GM21367 (cell line): ENCODE measurements at regions not wholly inside any gene's neighbourhood (a gene's known extent, or its start where the extent isn't known, plus 50 kb on each side); places are given as distances from the start of the nearest gene placed in this dataset.

Experiments
- ATAC-seq: cut with Tn5 transposase; IDR thresholded peaks from one replicate; pipeline ENCODE4 v1.9.1; 2021; ENCODE audit not compliant: unreplicated experiment

DNA sequence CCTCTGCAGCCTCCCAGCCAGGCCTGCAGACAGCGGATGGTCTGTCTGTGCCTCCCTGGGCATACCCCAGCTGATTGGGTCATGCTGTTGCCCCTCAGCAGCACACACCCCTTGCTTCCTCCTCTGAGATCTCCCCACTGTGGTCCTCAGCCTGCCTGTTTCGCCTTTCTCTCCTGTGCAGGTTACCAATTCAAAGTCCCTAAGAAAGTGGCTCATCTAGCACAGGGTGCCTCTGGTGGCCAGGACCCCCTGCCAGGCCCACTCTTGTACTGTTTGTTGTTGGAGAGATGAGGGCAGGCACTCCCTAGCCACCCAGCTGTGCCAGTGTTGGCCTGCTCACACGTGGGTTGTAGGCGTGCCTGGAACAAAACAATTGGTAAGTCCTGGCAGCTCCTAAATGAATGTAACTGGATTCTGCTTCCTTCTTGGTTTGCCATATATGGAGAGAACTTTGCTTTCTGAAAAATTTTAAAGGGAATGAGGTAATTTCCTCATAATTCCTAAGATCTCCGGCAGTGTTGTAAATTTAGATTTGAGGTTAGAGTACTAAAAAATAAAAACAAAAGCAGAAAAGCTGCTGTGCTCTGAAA, 213.2 kb upstream of the IL12A start:
- no peak for ATAC-seq

DNA sequence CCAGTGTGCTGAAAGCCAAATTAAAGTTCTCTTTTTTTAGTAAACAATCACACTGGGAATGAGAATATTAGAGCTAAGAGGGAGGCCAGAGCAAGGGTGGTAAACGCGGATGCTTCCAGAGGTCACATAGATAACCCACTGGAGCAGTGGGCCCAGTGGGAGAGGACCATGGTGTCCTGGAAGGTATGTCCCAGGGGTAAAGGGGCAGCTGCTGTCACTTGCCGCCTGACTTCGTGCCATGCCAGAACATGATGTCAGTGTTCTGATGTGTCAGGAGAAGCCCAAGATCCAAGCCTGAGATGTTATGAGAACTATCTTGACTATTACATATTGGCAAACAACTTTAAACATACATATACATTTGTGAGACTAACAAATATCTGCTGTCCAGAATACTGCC, 211.9 kb upstream of the IL12A start:
- no peak for ATAC-seq

DNA sequence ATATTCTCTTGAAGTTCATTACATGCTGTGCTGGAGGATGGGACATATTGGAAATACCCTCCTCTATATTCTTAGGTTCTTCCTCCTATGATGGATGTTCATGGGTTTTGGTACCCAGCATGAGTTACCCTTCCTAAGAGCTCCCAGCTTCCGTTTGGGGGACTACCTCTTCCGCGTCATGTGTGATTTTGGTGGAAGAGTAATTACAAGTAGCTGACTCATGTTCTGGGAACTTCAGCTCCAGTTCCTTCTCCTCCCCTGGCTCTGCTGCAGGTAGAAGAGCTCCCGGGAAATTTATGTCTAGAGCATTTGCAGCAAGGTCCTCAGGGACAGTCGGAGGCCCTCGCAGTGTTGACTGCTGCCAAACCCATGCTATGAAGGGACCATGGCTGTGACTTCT, 208.8 kb upstream of the IL12A start:
- no peak for ATAC-seq

DNA sequence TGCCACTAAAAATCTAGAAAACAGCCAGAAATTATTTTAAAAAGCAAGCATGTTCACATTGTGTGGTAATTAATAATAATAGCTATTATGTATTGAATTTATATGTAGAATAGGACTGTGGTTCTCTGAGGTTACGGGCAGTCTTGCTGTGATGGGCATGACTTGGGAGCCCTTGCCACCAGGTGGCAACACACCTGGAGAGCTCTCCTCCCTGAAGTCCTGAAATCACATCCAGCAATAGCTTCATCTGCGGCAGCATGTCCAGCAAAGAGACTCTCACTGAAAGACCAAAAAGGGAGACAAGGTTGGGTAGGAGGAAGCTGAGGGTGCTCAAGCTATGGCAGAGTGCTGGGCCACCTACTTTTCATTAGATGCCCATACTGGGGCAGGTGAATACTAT, 206.8 kb upstream of the IL12A start:
- ATAC-seq = no peak

DNA sequence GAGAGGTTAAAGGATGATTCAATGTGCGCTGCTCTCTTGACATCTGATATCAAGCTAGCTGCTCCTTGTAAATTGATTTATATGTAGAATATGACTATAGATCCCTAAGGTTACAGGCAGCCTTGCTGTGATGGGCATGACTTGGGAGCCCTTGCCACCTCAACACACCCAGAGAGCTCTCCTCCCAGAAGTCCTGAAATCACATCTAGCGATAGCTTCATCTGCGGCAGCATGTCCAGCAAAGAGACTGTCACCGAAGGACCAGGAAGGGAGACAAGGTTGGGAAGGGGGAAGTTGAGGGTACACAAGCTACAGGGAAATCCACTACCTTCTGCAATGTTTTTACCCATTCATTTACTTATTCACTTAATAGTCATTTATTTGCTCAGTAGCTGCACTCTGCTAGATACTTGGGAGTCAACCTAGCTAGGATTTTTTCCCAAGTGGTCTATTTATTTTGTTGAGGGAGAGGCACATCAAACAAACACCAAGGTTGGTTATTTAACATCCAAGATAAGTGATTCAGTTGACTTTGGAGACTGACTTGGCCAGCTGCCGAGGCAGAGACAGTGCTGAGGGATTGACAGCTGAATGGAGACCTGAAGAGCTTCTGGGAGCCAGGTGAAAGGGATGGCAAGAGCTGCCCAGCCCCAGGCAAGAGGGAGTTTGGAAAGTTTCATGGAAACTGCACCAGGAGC, 205.8 kb upstream of the IL12A start:
- ATAC-seq = no peak

DNA sequence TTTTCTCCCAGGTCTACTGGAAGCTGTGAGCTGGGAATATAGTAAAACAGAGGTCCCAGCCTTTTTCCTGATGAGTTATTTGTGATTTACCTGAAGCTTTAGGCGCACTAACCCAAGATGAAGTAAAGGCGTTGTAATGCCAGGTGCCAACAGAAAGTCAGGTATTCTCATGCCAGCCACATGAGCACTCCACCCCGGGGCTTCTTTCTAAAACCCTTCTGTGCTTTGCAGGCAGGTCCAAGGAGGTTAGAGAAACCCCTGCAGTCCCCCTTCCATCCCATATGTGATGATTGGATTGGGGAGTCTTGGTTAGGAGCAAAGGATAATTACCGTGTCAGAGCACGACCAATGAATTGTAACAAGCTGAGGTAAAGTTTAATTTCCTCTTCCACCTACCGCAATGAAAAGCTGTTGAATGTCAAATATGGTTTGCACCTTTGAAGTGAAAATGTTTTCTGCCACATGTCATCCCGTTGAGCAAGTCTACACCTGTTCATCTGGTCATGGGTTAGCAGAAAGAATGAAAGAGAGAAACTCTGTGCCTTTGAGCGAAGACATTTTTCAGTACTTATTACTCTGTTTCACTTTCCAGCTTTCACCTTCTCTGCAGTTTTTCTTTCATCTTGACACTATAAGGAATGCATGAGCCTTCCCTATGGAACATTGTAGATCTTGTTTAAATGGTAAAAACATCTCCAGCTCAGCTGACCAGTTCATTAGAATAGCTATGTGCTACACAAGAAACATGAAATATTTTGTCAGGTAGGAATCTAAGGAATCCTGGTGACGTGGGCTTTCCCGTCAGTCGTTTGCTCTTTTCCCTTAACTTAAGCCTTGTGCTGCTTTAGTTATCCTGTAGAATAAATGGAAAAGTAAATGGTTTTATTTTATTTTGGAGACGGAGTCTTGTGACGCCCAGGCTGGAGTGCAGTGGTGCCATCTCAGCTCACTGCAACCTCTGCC, 204.6 kb upstream of the IL12A start:
- peak; percentile 57 for ATAC-seq

DNA sequence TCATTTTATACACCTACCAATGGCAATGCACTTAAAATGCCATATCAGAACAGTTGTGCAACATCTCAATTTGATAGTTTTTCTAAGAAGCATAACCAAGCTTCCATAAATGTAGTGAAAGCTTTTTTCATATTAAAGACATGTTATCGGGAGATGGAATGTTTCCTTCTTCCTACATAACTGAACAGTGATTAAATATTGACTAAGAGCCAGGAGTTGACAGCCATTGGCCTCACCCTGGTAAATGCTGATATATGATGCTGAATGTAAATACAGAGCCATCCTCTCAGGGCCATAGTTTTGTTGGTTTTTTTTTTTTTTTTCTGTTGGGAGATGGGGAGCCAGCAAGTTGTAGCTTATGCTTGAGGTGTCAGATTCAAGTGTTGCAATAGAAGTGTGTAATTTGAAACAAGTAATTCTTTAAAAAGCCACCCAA, 203.3 kb upstream of the IL12A start:
- no peak for ATAC-seq

DNA sequence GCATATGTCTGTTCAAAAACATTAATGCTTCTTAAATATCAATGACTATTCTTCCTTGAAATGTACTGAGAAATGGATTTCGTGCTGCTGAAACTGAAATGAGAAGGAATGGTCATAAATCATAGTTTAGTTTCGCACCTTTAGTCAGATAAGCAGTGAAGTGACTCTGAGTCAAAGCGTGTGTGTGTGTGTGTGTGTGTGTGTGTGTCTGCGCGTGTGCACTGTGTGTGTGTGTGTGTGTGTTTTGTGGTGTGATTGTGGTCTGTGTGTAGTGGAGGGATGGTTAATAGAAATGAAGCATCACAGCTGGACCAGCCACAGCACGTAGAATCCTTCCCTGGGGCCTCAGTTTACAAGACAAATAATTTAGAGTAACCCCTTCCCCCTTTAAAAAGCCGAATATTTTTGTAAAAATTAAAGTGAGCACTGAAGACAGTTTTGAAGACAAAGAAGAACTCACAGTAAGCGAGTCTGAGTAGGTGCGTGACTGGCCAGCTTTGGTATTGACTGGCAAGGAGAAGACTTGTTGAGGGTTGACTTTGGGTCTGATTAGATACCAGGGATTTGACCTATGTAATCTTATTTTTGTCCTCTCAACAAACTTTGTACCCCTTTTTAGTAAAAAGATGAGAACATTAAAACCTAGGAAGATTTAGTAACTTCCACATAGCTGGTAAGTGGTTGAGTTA, 202.0 kb upstream of the IL12A start:
- ATAC-seq = no peak

DNA sequence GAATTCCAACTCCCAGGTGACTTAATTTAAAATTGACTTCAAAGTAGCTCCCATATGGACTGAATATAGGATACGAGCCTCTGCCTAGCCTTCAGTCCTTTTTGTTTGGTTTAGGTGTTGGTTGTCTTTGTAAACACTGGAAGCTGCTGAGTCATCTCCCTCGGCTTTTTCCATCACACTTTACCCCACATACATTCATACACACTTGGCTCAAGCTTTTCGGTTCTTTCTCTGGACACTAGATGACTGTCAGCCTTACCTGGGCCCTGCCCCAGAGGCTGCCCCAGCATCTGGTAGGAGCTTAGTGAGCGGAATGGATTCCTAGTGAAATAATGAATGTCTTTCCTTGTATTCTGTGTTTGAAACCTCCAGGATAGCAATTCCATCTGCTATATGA, 201.5 kb upstream of the IL12A start:
- ATAC-seq = no peak

DNA sequence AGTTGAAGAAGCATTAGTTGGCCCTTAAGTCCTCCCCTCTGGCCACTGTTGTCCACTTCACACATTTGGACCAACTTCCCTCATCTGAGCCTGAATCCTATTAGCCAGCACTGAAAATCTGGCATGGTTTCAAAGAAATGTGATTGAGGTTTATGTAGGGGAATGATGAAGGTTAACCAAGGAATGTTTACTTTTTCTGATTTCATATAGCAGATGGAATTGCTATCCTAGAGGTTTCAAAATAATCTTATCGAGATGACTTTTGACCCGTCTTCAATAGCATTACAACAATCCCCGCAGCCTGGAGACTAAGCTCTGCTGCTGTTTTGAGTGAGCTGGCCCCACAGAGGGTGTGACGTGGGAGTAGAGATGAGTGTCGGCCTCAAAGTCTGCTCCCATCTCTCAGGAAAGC, 200.8 kb upstream of the IL12A start:
- ATAC-seq = no peak

DNA sequence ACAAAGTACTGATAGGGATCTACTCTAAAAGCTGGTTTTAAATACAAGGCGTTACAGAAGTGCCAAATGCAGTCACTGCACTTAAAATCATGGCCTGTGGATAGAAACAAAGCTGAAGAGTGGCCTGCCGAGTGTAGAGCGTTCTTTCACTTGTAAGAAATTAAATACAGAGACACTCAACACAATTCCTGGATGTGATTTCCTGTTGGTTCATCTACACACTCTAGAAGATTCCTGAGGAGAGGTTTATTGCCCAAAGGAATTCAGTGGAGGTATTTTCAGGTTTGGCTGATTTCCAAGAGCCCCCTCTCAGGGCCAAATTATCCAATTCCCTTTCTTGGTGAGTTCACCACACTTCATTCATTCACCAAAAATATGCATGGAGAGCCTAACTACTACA, 200.3 kb upstream of the IL12A start:
- no peak for ATAC-seq

DNA sequence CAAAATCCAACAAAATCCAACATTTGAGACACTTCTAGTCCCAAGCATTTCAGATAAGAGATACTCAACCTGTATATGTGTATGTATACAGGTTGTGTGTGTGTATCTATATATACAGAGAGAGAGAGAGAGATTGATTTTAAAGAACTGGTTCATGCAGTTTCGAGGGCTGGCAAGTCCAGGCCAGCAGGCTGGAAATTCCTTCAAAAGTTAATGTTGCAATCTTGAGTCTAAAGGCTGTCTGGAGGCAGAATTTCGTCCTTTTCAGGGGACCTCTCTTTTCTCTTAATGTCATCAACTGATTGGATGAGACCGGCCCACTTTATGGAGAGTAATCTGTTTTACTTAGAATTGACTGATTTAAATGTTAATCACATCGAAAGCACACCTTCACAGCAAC, 199.6 kb upstream of the IL12A start:
- ATAC-seq = no peak

DNA sequence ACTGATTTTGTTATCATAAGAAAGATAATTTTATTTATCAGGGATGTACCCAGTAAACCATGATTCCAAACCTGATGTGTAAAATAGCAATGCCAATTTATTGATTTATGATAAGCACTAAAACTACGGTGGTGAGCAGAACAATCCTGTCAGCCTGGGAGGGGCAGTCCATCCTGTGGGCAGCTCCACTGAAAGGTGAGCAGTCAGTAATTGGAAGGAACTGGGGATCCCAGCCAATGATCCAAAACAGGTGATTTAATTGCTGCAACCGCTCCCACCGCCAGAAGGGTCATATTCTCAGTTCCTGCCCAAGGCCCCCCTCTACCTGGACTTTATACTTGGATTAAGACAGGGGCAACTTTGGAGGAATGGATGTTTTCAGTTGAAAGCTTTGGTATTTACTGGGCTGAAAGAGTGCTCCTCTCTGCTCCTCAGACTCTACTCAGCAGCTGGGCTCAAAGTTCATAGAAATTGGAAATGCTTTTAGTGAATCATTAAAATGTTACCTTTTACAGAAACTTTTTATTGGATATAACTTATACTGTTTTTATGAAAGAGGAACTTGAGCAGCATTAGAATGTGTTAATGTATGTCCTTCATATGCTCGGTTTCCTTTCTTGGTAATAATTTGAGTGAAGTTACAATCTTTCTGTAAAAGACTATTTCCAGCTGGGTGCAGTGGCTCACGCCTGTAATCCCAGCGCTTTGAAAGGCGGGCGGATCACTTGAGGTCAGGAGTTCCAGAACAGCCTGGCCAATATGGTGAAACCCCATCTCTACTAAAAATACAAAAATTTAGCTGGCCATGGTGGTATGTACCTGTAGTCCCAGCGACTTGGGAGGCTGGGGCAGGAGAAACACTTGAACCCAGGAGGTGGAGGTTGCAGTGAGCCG, 198.6 kb upstream of the IL12A start:
- ATAC-seq = no peak

DNA sequence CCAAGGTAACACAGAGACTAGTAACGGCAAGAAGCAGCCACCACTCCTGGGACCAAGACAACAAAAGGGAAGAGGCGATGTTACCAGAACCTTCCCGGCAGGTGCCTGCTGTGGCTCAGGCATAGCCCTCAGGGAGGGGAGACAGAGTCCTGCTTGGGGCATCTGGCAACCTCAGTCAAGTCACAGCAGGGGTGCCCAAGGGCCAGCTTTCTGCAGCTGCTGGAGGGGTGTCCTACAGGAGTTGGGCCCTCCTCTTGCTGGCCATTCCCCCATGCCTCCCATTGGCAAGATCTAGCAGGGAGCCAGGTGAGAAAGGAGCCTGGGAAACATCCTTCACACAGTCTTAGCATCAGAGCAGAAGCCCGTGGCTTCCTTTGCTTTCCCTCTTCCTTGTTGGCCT, 197.3 kb upstream of the IL12A start:
- ATAC-seq = no peak

DNA sequence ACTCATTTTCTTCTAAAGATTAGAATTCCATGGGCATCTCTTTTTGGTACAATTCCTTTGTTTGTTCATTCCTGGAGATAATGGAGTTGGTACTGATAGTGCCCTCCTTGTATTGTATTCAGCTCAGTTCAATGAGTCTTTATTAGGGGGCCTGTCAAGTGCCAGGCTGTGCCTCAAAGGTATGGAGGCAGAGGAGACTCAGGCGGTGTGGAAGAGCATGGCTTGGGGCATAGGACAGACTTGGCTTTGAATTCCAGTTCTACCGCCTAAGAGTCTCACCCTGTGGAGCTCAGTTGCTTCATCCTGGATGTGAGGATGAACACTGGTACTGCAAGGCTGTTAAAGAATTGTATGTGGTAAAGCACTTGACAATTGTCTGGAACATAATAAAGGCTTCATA, 196.6 kb upstream of the IL12A start:
- no peak for ATAC-seq

DNA sequence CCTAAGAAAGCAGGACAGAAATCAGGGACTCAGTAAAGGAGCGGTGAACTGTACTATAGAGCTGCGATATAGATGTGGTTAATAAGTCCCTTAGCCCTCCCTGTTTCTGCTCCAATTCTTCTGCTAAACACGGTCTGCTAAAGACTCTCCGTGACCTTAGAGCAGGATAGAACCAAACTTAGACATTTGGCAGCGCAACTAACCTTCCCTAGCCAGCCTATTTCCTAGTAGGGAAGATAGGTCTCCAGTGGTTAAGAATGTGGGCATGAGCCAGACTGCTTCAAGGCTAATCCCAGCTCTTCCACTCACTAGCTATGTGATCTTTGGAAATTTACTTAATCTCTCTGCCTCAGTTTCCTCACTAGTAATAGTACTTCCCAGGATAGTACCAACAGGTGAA, 193.6 kb upstream of the IL12A start:
- ATAC-seq = no peak

DNA sequence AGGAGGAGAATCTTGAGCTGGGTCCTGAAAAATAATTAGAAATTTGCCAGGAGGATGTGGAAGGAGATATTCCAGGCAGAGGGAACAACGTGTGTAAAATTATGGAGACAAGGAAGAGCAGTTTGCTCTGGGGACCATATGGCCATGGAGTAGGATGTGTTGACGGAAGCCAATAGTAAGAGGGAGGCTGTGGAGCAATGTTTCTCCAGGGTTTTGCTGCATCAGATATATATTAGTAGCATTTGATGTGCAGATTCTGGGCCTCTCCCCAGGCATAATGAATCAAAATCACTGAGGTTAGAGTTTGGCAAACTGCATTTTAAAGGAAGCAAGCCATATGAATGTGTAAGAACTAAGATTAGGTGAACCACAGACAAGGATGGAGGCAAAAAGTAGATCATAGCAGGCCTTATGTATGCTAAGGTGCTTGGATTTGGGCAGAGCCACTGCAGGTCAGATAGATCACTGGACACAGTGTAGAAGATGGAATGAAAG, 192.9 kb upstream of the IL12A start:
- no peak for ATAC-seq

DNA sequence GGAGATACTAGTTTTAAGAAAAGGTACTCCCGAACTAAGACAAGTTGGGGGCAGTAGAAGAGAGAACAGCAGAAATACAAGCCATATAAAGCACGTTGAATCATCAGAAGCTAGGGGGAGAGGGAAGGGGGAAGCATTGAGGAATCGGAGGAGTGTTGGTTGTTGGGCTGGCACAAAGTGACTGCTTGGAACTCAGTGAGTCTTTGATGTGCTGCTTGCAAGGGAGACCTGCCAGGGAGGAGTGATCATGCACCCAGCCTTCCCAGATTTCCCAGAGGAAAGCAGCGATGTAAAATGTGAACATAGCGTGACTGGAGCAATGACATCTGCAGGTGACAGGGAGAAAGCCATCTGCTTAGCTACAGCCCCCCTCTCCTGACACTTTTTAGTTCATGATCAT, 192.4 kb upstream of the IL12A start:
- no peak for ATAC-seq

DNA sequence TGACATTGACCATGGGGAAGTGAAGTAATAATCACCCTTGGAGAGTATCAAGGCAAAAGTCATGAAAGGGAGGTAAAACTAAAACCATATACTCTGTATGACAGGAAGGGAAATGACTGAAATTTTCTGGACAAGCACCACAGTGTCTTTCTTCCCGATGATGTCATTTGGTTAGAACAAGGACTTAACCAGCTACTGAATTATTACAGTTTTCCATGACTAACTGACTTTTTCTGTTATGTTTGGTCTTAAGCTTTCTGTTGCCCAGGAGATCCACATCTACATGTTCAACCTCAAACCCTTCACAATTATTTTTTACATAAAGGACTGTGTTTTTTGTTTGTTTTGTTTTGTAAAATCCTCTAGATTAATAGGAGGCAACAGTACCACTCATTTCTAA, 191.9 kb upstream of the IL12A start:
- no peak for ATAC-seq

DNA sequence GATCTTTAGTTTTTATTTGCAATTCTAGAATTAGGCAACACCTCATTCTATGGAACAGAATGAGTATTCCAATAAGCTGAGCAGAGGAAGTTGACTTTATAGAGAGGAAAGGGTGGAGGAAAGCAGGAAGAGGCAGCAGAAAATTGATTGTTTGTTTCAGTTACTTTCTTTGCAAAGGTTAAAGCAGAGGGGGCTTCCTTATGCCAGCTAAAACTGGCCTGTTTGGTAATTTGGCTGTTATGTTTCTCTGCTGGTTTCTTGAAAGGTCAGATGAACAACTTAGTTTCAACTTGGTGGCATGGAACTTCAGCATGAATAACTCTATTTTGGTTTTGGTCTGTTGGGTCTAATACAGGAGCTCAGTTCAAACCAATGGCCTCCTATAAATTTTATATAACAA, 190.9 kb upstream of the IL12A start:
- no peak for ATAC-seq
